C4-2B (cell line): ENCODE measurements at regions not wholly inside any gene's neighbourhood (a gene's known extent, or its start where the extent isn't known, plus 50 kb on each side); places are given as distances from the start of the nearest gene placed in this dataset.
A peak's percentile ranks its signal among the peaks of the same experiment; 100 is the strongest.

Experiments used
- H3K27ac ChIP-seq: fragments of 450-650 bp; 2 replicates; pipeline ENCODE4 v1.5.1; 2017
- ZFX ChIP-seq: fragments of 450-650 bp; IDR thresholded peaks from 2 replicates; pipeline ENCODE4 v1.6.1; 2017
- TF ChIP-seq, protein P1 (sequence below): fragments of 450-650 bp; conservative IDR thresholded peaks from 2 replicates; pipeline ENCODE4 v1.5.1; 2017; ENCODE audit warnings: mild to moderate bottlenecking

DNA sequence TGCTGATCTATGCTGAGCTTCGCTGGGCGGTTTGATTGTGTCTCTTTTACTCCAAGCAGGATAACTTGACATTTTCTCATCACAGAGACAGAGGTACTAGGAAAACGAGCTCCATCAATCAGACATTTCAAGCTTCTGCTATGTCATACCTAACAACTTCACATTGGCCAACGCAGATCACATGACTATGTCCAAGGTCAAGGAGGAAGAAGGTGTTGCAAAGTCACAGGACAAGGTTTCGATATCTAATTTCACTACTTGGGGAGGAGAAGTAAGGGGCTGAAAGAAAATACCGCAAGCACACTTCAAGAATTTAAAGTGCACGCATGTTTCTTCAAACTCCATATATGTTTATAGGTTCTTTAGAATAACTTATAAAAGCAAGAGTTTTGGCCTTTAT, 425.8 kb downstream of the CHL1 start:
- H3K27ac ChIP-seq: no peak overlapping the region
- TF ChIP-seq, protein P1, sequence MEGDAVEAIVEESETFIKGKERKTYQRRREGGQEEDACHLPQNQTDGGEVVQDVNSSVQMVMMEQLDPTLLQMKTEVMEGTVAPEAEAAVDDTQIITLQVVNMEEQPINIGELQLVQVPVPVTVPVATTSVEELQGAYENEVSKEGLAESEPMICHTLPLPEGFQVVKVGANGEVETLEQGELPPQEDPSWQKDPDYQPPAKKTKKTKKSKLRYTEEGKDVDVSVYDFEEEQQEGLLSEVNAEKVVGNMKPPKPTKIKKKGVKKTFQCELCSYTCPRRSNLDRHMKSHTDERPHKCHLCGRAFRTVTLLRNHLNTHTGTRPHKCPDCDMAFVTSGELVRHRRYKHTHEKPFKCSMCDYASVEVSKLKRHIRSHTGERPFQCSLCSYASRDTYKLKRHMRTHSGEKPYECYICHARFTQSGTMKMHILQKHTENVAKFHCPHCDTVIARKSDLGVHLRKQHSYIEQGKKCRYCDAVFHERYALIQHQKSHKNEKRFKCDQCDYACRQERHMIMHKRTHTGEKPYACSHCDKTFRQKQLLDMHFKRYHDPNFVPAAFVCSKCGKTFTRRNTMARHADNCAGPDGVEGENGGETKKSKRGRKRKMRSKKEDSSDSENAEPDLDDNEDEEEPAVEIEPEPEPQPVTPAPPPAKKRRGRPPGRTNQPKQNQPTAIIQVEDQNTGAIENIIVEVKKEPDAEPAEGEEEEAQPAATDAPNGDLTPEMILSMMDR: no peak
- no peak for TF ChIP-seq ZFX

DNA sequence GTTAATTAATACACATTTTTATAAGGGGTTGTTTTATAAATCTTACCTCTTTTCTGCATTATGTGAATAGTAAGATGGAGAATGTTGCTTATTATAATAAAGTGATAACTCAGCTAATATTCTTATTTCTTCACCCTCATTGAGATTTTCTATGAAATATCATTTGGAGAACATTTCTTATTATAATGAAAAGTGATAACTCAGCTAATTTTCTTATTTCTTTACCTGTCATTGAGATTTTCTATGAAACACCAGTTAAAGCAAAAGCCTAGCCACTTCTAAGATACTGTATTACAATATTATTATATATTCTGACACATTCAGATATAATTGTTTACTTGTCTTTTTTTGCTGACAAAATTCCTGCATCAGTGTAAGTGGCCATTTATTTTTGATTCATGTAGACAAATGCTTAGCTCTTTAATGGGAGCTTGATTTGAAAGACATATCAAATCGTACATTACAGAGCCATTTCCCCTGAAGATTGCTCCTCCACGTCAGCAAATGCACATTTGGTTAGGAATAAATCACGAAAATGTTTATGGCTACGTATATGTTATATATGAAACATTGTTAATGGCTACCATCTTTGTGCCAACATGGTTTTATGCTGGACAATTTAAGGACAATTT, 427.5 kb downstream of the CHL1 start:
- H3K27ac ChIP-seq: no peak overlapping the region
- TF ChIP-seq ZFX: no peak
- TF ChIP-seq, protein P1: no peak

DNA sequence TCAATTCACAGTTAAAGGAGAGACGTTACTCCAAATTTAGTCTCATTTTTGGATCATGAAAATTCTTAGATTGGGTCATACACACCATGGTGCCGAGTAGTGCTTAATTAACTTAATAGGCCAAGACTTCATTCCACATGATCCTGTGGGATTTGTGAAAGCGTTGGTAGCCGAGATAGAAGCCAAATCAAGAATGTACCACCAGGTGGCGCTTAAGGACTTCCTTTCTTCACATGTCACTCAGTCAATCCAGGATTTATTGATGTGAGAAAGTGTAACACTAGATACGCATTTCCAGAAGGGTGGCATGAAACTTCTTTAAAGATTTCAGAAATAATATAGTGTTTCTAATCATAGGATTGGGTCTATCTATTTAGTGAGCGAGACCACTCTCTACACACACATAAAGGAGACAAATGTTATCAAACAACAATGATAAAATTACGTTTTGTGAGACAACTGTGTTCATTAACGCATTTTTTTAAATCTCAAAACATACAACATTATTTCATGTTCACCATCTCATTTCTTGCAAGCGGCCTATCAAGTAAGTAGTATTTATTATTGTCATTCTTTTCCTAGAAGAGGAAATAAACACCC, 436.1 kb downstream of the CHL1 start:
- no peak overlapping the region for H3K27ac ChIP-seq
- TF ChIP-seq, protein P1: peak; percentile 78
- no peak for TF ChIP-seq ZFX

DNA sequence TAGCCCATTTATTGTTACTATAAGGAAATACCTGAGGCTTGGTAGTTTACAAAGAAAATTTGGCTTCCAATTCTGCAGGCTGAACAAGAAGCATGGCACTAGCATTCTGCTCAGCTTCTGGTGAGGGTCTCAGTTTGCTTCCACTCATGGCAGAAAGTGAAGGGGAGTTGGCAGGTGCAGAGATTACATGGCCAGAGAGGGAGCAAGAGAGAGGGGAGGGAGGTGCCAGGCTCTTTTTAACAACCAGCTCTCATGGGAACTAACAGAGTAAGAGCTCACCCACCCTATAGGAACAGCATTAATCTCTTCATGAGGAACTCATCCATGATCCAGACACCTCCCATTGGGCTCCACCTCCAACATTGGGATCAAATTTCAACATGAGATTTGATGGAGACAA, 437.9 kb downstream of the CHL1 start:
- TF ChIP-seq ZFX: no peak
- TF ChIP-seq, protein P1: no peak
- H3K27ac ChIP-seq: no peak overlapping the region

DNA sequence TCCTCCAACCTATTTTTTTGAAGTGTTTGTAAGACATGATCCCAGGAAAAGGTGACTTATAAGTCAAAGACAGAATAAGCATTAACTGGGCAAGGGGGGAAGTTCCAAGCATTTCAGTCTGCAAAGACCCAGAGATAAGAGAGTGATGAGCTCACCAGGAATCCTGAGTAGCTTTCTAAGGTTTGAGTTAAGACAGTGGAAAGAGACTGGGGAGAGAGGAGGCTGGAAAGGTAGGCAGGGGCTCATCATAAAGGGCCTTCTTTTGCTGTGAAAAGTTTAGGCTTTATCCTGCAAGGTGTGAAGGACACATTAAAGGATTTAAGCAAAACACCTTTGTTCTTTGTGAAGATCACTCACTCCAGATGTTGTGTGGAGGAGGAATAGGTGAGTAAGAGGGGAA, 438.8 kb downstream of the CHL1 start:
- TF ChIP-seq, protein P1: no peak
- TF ChIP-seq ZFX: no peak
- no peak overlapping the region for H3K27ac ChIP-seq

DNA sequence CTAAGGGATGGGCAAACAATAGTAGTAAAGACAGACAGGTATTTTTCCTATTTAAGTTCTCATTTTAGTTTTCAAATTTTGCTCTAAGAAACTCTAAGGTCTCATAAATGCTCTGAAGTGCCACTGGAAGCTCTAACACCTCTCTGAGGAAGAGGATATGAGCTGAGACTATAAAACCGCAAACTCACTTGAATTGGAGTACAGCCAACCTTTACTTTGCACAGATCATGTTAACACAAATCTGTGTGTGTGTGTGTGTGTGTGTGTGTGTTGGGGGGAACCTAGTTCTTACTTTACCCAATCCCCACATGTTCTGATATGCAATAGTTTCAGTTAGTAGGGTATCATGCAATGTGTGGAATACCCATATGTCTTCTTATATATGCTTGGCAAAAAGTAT, 446.8 kb downstream of the CHL1 start:
- H3K27ac ChIP-seq: no peak overlapping the region
- TF ChIP-seq, protein P1: no peak
- no peak for TF ChIP-seq ZFX

DNA sequence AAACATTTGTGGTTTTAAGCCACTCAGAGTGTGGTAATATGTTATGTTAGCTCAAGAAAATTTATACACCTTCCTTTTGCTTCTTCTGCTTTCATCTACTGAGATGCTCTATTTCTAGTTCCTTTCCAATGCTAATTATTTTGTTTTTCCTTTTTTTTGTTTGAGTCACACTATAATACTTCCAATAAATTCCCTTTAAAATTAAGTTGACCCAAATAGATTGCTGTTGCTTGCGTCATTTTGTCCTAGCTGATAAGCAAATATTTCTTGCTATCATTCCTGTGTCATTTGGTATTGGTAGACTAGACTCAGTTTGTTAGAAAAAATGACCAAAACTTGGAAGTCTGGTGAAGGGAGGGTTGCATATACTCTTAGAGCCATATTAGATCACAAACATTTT, 437.0 kb upstream of the CNTN6 start:
- H3K27ac ChIP-seq: no peak overlapping the region
- TF ChIP-seq, protein P1: no peak
- TF ChIP-seq ZFX: no peak
